ENCODE measurements at regions not wholly inside any gene's neighbourhood (a gene's known extent, or its start where the extent isn't known, plus 50 kb on each side); places are given as distances from the start of the nearest gene placed in this dataset.
"Not testable (repeated sequence)": the region's sequence is repeated elsewhere in the genome, so short reads cannot be mapped to it uniquely, and the experiment has no call there.

- no peak for DNase-seq (ENCODE audit: low read depth in 2 of 3, low spot score in 1 of 3)
These were observed 2506.4 kb downstream of the PCDH9 start for GRCh38 chr13:64723724-64724123.

- no peak for DNase-seq (ENCODE audit: low read depth in 2 of 3, low spot score in 1 of 3)
These were observed 2512.0 kb downstream of the PCDH9 start for GRCh38 chr13:64718116-64718515.

GRCh38 chr13:64716936-64717335 is 2513.2 kb downstream of the PCDH9 start:
- no peak for DNase-seq (ENCODE audit: low read depth in 2 of 3, low spot score in 1 of 3)

- DNase-seq (ENCODE audit: low read depth in 2 of 3, low spot score in 1 of 3) = no peak
These were observed 2521.1 kb downstream of the PCDH9 start for GRCh38 chr13:64709079-64709478.

DNA sequence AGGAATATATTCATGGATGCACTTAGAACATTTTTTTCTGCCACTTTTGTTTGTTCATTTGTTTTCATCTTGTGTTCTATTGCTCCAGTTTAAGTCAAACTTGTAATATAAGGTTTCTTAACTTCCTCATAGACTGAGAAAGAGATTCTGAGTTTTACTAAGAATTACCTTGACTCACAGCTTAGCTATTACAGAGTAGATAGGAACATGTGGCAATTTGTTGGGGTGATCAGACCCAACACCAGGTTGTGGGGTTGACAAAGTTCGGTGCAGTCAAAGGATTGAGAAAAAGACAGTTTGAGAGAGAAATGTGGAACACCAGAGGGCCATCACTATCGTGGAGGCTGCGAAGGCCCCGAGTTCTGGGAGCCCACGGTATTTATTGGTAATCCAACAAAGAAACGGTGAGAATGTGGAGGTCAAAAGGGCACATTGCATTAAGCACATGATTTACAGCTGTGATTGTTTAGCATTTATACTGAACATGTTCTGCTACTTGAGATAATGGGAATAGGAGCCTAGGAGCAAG is 2526.0 kb downstream of the PCDH9 start:
- DNase-seq (ENCODE audit: low read depth in 2 of 3, low spot score in 1 of 3) = no peak

GRCh38 chr13:64697226-64697625 is 2532.9 kb downstream of the PCDH9 start:
- DNase-seq (ENCODE audit: low read depth in 2 of 3, low spot score in 1 of 3) = no peak

- no peak for DNase-seq (ENCODE audit: low read depth in 2 of 3, low spot score in 1 of 3)
These were observed 2541.1 kb downstream of the PCDH9 start for GRCh38 chr13:64688893-64689677.

GRCh38 chr13:64686536-64686935 is 2543.6 kb downstream of the PCDH9 start:
- not testable (repeated sequence) for DNase-seq (ENCODE audit: low read depth in 2 of 3, low spot score in 1 of 3)

DNA sequence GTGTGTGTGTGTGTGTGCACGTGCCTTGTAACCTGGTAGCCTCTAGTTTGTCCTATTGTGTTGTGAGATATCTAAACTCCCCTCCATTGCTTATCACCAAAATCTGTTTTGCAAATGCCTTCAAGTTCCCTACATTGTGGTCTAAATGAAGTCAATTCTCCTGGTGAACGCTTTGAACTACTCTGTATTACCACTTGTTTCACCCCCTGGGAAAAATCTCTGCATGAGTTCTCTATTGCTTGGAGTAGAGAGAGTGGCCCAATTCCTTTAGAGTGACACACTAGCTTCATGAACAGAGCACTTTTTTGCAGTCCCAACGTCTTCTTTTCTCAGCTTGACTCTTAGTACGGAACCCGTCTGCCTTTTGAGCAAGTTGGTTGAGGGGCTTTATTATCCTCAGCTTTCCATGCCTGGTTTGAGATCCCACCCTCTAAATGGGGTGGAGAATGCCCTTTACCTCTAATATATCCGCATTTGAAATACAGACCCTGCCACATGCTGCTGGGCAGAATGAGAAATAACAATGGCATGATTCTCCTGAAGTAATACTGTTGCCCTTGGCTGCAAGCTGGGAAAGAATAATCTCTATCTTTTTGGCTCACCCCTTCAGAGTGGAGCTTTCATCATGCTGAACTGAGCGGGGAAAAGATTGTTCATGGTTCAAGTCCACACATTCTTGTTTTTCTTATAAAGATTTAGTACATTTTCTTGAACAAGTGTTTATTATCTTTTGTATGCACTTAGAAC is 2545.3 kb downstream of the PCDH9 start:
- no peak for DNase-seq (ENCODE audit: low read depth in 2 of 3, low spot score in 1 of 3)

GRCh38 chr13:64684108-64684507 is 2546.0 kb downstream of the PCDH9 start:
- no peak for DNase-seq (ENCODE audit: low read depth in 2 of 3, low spot score in 1 of 3)

- DNase-seq (ENCODE audit: low read depth in 2 of 3, low spot score in 1 of 3) = no peak
These were observed 2549.4 kb downstream of the PCDH9 start for GRCh38 chr13:64680739-64681138.

DNA sequence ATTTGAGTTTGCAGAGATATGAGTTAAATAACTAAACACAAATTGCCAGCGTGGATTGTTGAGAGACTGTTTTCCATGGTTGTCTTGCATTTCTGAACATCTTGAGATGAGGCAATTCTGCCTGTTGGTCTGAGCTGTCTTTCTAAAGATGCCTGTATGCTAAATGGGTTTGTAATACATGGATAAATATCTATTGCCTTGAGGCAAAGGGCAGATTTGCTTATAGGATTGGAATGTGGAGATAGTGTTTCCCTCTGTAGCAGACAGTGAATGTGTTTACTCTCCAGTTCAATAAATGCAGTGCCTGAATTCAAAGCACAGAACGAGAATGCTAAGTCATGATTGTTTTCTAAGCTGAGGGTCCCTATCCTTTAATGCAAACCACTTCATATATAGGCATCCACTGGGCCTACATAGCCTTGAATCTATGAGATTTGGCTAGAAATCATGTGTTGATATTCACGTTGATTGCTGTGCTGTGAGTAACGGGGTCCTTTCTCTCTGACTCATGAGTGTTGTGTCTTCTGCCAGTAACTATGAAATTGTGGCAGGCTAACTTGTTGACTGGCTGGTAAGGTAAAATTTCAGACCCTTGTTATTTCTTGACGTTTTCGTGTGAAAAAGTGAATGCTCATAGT is 2554.8 kb downstream of the PCDH9 start:
- DNase-seq (ENCODE audit: low read depth in 2 of 3, low spot score in 1 of 3) = no peak

DNA sequence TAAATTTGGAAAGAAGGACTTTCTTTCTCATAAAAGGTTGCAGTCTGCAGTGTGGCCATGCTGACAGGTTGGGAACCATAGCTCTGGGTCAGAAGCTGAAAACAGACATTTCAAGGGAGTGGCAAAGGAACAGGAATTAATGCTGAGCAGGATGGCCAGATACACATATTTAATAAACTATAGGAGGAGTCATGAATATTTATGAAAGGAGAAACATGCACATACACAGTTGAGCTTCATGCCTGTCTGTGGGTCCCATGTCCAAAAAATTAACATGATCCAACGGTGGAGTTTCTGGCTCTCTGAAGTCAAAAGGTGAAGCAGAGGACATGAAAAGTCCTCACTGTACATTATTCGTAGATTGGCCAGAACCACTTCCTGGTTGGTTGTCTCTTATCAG is 2556.0 kb downstream of the PCDH9 start:
- no peak for DNase-seq (ENCODE audit: low read depth in 2 of 3, low spot score in 1 of 3)

GRCh38 chr13:64672751-64673150 is 2557.4 kb downstream of the PCDH9 start:
- DNase-seq (ENCODE audit: low read depth in 2 of 3, low spot score in 1 of 3) = no peak

DNA sequence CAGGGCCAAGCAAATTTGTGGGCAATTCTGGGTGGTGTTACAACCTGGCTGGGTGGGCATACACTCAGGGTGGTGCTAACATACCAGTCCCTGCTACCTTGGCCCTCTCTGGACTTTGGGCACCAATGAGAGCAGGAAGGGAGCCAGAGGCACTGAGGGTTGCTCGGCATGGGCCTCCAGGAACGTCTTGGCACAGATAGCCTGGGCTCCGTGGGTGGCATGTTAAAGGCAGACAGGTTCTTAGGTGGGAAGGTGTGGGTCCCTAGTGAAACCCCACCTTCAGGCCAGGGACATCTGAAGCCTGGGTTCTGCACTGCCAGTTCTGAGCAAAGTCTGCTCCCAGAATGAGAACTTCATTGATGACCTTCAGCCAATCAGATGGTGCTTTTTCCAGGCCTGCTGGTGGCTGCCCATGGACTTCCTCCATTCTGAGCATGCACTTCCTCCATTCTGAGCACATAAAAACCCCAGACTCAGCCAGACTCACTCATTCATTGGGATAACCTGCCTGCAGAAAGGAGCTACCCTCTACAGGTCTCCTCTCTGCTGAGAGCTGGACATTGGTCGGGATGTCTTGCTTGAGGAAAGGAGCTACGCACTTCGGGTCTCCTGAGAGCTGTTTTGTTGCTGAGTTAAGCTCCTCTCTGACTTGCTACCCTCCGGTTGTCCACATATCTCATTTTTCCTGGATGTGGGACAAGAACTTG is 2567.1 kb downstream of the PCDH9 start:
- DNase-seq (ENCODE audit: low read depth in 2 of 3, low spot score in 1 of 3) = no peak

DNA sequence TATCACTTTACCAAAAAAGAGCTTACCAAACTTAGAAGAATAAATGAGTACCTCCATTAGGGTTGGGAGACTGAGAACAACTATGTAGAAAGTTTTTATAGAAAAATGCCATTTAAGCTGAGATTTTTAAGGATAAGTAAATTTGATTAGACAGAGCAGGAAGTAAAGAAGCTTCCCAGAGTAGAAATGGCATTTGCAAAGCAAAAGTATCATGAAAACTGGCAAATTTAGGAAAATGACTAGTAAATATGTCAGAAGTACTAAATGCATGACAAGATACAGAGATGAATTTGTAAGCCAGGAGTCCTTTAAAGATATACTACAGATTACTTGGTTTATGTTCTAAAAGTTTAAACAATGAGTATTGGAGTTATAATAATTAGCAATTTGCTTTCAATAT is 2581.8 kb downstream of the PCDH9 start:
- DNase-seq (ENCODE audit: low read depth in 2 of 3, low spot score in 1 of 3) = no peak

GRCh38 chr13:64643066-64643465 is 2587.1 kb downstream of the PCDH9 start:
- DNase-seq (ENCODE audit: low read depth in 2 of 3, low spot score in 1 of 3) = no peak

DNA sequence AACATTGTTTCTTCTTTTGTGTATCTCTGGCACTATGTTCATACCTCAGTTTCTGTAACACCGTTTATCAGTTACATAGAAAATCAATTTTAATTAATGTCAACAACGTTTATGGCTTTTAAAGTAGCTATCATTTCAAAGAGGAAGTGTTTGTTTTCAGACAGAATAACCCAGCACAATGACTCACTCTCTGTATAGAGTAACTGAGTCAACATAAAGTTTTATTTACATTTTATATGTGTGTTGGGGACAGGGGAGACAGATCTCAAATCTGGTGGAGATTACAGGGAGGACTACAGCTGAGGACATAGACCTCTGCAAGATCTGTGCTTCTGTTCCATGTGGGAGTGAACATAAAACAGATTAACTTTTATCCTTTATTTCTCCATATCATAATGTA is 2590.1 kb downstream of the PCDH9 start:
- DNase-seq (ENCODE audit: low read depth in 2 of 3, low spot score in 1 of 3) = no peak

- DNase-seq (ENCODE audit: low read depth in 2 of 3, low spot score in 1 of 3) = no peak
These were observed 2590.9 kb downstream of the PCDH9 start for GRCh38 chr13:64639206-64639605.

GRCh38 chr13:64633948-64634347 is 2596.2 kb downstream of the PCDH9 start:
- no peak for DNase-seq (ENCODE audit: low read depth in 2 of 3, low spot score in 1 of 3)

DNA sequence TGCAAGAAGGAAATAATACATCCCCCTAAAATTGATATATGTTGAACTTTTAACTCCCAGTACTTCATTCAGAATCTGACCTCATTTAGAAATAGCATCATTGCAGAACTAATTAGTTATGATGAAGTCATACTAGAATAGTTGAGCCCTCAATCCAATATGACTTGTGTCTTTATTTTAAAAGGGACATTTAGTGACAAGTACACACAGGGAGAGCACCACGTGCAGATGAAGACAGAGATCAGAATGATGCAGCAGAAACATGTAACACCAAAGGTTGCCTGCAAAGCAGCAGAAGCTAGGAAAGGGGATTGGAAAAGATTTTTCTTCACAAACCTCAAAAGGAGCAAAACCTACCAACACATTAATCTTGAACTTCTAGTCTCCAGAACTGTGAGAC is 2602.5 kb downstream of the PCDH9 start:
- DNase-seq (ENCODE audit: low read depth in 2 of 3, low spot score in 1 of 3) = no peak
